ENCODE measurements at regions not wholly inside any gene's neighbourhood (a gene's known extent, or its start where the extent isn't known, plus 50 kb on each side); places are given as distances from the start of the nearest gene placed in this dataset.

DNA sequence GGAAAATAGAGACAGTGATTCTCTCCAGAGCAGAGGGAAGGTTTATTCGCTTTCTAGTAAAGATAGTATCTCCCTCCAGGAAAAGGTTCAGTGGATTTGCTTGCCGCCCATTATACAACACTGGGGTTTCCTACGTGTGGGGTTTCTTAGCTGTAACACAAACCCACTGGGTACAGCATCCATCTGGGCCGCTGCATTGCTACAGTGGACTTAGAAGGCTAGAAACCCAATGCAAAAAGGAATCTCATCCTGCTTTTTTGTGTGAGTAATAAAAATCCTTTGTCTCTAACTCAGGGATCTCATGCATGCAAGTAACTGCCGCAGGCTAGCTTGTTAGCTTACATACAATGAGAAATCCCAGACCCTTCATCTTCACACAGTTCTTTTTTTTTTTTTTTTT lies 67.1 kb upstream of the BCL2L14 start:
- Histone ChIP-seq H3K4me1 (ENCODE audit: control insufficient read depth, extremely low read depth, insufficient read depth, low read length) (no peaks in the 10 kb centered on the region), H3K4me3 (replicated peaks in 1 of 4; ENCODE audit: control extremely low read depth in 1 of 4, insufficient read depth in 1 of 4, low read depth in 3 of 4, low read length in 4 of 4) (no peak overlapping the region), H3K9me3 (ENCODE audit: control insufficient read depth, insufficient read depth, low read depth, low read length) (no peaks in the 10 kb centered on the region), H3K9ac (ENCODE audit: insufficient read depth, low read length) (no peak overlapping the region), H3K36me3 (ENCODE audit: control insufficient read depth, insufficient read depth, low read length) (no peaks in the 10 kb centered on the region), H2AFZ (ENCODE audit: low read length) (no peak overlapping the region), H3K27me3 (ENCODE audit: control insufficient read depth, insufficient read depth, low read length) (no peaks in the 10 kb centered on the region), H3K27ac (ENCODE audit: insufficient read depth, low read length) (no peak overlapping the region), H3K79me2 (ENCODE audit: control insufficient read depth, insufficient read depth, low read length) (no peaks in the 10 kb centered on the region), H3K4me2 (ENCODE audit: extremely low read depth, insufficient read depth, low read length) (no peak overlapping the region), H4K20me1 (ENCODE audit: control insufficient read depth, extremely low read depth, insufficient read depth, low read length) (no peaks in the 10 kb centered on the region)
- TF ChIP-seq EZH2 (IDR thresholded peaks at IDR 0.05; ENCODE audit: low read length, missing control alignments), result no peak
- TF ChIP-seq, protein P1, sequence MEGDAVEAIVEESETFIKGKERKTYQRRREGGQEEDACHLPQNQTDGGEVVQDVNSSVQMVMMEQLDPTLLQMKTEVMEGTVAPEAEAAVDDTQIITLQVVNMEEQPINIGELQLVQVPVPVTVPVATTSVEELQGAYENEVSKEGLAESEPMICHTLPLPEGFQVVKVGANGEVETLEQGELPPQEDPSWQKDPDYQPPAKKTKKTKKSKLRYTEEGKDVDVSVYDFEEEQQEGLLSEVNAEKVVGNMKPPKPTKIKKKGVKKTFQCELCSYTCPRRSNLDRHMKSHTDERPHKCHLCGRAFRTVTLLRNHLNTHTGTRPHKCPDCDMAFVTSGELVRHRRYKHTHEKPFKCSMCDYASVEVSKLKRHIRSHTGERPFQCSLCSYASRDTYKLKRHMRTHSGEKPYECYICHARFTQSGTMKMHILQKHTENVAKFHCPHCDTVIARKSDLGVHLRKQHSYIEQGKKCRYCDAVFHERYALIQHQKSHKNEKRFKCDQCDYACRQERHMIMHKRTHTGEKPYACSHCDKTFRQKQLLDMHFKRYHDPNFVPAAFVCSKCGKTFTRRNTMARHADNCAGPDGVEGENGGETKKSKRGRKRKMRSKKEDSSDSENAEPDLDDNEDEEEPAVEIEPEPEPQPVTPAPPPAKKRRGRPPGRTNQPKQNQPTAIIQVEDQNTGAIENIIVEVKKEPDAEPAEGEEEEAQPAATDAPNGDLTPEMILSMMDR (conservative IDR thresholded peaks at IDR 0.05 in 1 of 2, IDR thresholded peaks at IDR 0.05 in 1 of 2; ENCODE audit: low read depth in 1 of 2, low read length in 2 of 2), result no peak
- DNase-seq (ENCODE audit: low read depth in 2 of 2), result no peak

DNA sequence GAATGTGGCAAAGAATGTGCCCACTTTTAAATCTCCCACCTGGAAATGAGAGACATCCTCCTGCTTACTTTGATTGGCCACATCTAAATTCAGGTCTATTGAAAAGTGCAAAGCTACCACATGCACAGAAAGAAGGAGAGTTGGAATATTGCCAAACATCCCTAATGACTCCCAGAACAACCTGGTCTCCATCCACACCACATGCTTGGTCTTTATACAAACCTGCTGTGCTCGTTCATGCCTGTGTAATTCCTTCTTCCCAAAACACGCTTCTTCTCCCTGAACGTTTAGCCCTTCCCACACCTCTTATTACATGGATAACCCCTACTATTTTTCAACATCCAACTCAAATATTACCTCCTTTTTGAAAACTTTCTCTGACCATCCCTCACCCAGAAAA lies 66.2 kb upstream of the BCL2L14 start:
- H3K9me3 ChIP-seq (ENCODE audit: control insufficient read depth, insufficient read depth, low read depth, low read length), result no peaks in the 10 kb centered on the region
- H3K27me3 ChIP-seq (ENCODE audit: control insufficient read depth, insufficient read depth, low read length), result no peaks in the 10 kb centered on the region
- no peak overlapping the region for H2AFZ ChIP-seq (ENCODE audit: low read length)
- no peaks in the 10 kb centered on the region for H3K79me2 ChIP-seq (ENCODE audit: control insufficient read depth, insufficient read depth, low read length)
- H3K4me2 ChIP-seq (ENCODE audit: extremely low read depth, insufficient read depth, low read length), result no peak overlapping the region
- no peak overlapping the region for H3K27ac ChIP-seq (ENCODE audit: insufficient read depth, low read length)
- no peak overlapping the region for H3K4me3 ChIP-seq (replicated peaks in 1 of 4; ENCODE audit: control extremely low read depth in 1 of 4, insufficient read depth in 1 of 4, low read depth in 3 of 4, low read length in 4 of 4)
- DNase-seq (ENCODE audit: low read depth in 2 of 2), result no peak
- no peaks in the 10 kb centered on the region for H4K20me1 ChIP-seq (ENCODE audit: control insufficient read depth, extremely low read depth, insufficient read depth, low read length)
- TF ChIP-seq EZH2 (IDR thresholded peaks at IDR 0.05; ENCODE audit: low read length, missing control alignments), result no peak
- TF ChIP-seq, protein P1 (conservative IDR thresholded peaks at IDR 0.05 in 1 of 2, IDR thresholded peaks at IDR 0.05 in 1 of 2; ENCODE audit: low read depth in 1 of 2, low read length in 2 of 2), result no peak
- H3K36me3 ChIP-seq (ENCODE audit: control insufficient read depth, insufficient read depth, low read length), result no peaks in the 10 kb centered on the region
- H3K4me1 ChIP-seq (ENCODE audit: control insufficient read depth, extremely low read depth, insufficient read depth, low read length), result no peaks in the 10 kb centered on the region
- no peak overlapping the region for H3K9ac ChIP-seq (ENCODE audit: insufficient read depth, low read length)

DNA sequence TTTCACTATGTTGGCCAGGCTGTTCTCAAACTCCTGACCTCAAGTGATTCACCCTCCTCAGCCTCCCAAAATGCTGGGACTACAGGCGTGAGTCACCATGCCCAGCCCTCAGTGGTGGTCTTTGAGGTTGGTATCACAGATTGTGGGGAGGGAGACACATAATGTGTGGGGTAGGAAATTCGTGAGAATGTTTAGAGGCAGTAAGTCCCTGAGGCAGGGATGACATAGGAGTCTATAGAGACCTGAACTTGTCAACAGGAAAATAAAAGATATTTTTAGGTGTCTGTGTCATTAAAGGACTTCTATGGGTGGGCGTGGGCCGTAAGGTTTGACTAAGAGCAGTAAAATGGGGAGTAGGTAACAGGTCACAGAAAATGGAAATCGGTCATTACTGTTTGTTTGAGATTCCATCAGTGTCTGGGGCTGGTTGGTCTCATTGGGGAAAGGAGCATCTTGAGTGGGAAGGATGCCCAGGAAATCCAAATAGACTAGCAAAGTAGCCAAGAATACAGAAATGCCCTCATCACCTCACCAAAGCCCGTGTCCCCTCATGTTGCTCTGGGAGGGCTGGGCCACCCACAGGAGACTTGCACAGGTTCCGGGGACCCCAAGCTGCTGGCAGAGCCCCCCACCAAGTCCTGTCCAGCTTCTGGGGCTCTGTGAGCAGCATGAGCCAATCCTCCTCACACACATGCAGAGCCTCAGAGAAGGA lies 63.6 kb upstream of the BCL2L14 start:
- no peaks in the 10 kb centered on the region for H3K27me3 ChIP-seq (ENCODE audit: control insufficient read depth, insufficient read depth, low read length)
- no peak overlapping the region for H3K4me2 ChIP-seq (ENCODE audit: extremely low read depth, insufficient read depth, low read length)
- no peaks in the 10 kb centered on the region for H3K36me3 ChIP-seq (ENCODE audit: control insufficient read depth, insufficient read depth, low read length)
- no peaks in the 10 kb centered on the region for H3K79me2 ChIP-seq (ENCODE audit: control insufficient read depth, insufficient read depth, low read length)
- H3K4me1 ChIP-seq (ENCODE audit: control insufficient read depth, extremely low read depth, insufficient read depth, low read length), result peaks cover 10% of the 10 kb centered on the region
- peak; percentile 7 to 90 for DNase-seq (ENCODE audit: low read depth in 2 of 2)
- H3K9me3 ChIP-seq (ENCODE audit: control insufficient read depth, insufficient read depth, low read depth, low read length), result no peaks in the 10 kb centered on the region
- no peak overlapping the region for H3K4me3 ChIP-seq (replicated peaks in 1 of 4; ENCODE audit: control extremely low read depth in 1 of 4, insufficient read depth in 1 of 4, low read depth in 3 of 4, low read length in 4 of 4)
- no peak overlapping the region for H3K9ac ChIP-seq (ENCODE audit: insufficient read depth, low read length)
- H3K27ac ChIP-seq (ENCODE audit: insufficient read depth, low read length), result no peak overlapping the region
- H2AFZ ChIP-seq (ENCODE audit: low read length), result no peak overlapping the region
- TF ChIP-seq EZH2 (IDR thresholded peaks at IDR 0.05; ENCODE audit: low read length, missing control alignments), result no peak
- TF ChIP-seq, protein P1 (conservative IDR thresholded peaks at IDR 0.05 in 1 of 2, IDR thresholded peaks at IDR 0.05 in 1 of 2; ENCODE audit: low read depth in 1 of 2, low read length in 2 of 2), result no peak
- no peaks in the 10 kb centered on the region for H4K20me1 ChIP-seq (ENCODE audit: control insufficient read depth, extremely low read depth, insufficient read depth, low read length)
